PC-3 (cell line): ENCODE measurements at regions not wholly inside any gene's neighbourhood (a gene's known extent, or its start where the extent isn't known, plus 50 kb on each side); places are given as distances from the start of the nearest gene placed in this dataset.

Experiments used
- ATAC-seq: fragments of 200-7000 bp; cut with Tn5 transposase; 2 replicates; pipeline ENCODE4 v1.9.1; 2020; ENCODE audit warnings: mild to moderate bottlenecking, moderate library complexity
- BruUV-seq: library from RNA; stranded (reverse); fragments of 400-500 nt; replicated peaks from 2 replicates; lab custom pipeline; 2021; lab: Mats Ljungman, UMichigan
- CTCF ChIA-PET: fragments of 300-600 bp; sonication (Branson Sonifier 250); formaldehyde crosslinking; loops from one replicate; lab custom pipeline; 2022; ENCODE audit warnings: antibody characterized with exemption; lab: Charles Lee
- POLR2A ChIA-PET: fragments of 300-600 bp; sonication (Branson Sonifier 250); formaldehyde crosslinking; loops from one replicate; lab custom pipeline; 2022; ENCODE audit warnings: antibody characterized with exemption; ENCODE audit not compliant: unreplicated experiment; lab: Charles Lee
- DNase-seq: peaks from one replicate; pipeline ENCODE4 v3.0.0-alpha.2; 2015
- H2AFZ ChIP-seq: fragments of 300-600 bp; sonication (generic); 2 replicates; pipeline ENCODE4 v1.6.0; 2016; ENCODE audit warnings: antibody characterized with exemption, low read length
- H3F3A ChIP-seq: fragments of 300-600 bp; sonication (generic); one replicate; pipeline ENCODE4 v1.6.0; 2017; ENCODE audit warnings: antibody characterized with exemption, low read length, control low read depth, mild to moderate bottlenecking; ENCODE audit not compliant: unreplicated experiment
- H3K27ac ChIP-seq: fragments of 300-600 bp; sonication (generic); 2 replicates; pipeline ENCODE4 v1.5.1; 2016; ENCODE audit warnings: mild to moderate bottlenecking, low read length
- H3K27me3 ChIP-seq: fragments of 300-600 bp; sonication (generic); 2 replicates; pipeline ENCODE4 v1.6.1; 2016; ENCODE audit warnings: low read length, mixed read lengths
- H3K36me3 ChIP-seq: fragments of 300-600 bp; sonication (generic); 2 replicates; pipeline ENCODE4 v1.6.1; 2016; ENCODE audit warnings: low read depth, mixed run types, low read length, mixed read lengths
- H3K4me1 ChIP-seq: fragments of 300-600 bp; sonication (generic); 2 replicates; pipeline ENCODE4 v1.5.1; 2016; ENCODE audit warnings: low read length; ENCODE audit not compliant: insufficient read depth
- H3K4me2 ChIP-seq: fragments of 300-600 bp; sonication (generic); 2 replicates; pipeline ENCODE4 v1.6.0; 2016; ENCODE audit warnings: low read length
- H3K4me3 ChIP-seq: fragments of 300-600 bp; sonication (generic); 2 replicates; pipeline ENCODE4 v1.5.1; 2016; ENCODE audit warnings: mild to moderate bottlenecking, low read length, mixed read lengths
- H3K79me2 ChIP-seq: fragments of 300-600 bp; sonication (generic); 2 replicates; pipeline ENCODE4 v1.6.1; 2017; ENCODE audit warnings: low read length, mixed read lengths
- H3K9ac ChIP-seq: fragments of 300-600 bp; sonication (generic); 2 replicates; pipeline ENCODE4 v1.6.0; 2016; ENCODE audit warnings: mild to moderate bottlenecking, low read length
- H3K9me2 ChIP-seq: fragments of 300-600 bp; sonication (generic); replicated peaks from 2 replicates; pipeline ENCODE4 v1.6.1; 2016; ENCODE audit warnings: mixed run types, low read length, mixed read lengths
- H3K9me3 ChIP-seq: fragments of 300-600 bp; sonication (generic); 2 replicates; pipeline ENCODE4 v1.6.1; 2016; ENCODE audit warnings: low read length, mixed read lengths
- H4K20me1 ChIP-seq: fragments of 300-600 bp; sonication (generic); 2 replicates; pipeline ENCODE4 v1.6.1; 2016; ENCODE audit warnings: low read length, mixed read lengths
- EZH2 ChIP-seq: fragments of 300-600 bp; sonication (generic); IDR thresholded peaks from one replicate; pipeline ENCODE4 v1.6.1; 2017; ENCODE audit warnings: antibody characterized with exemption, mild to moderate bottlenecking, low read length; ENCODE audit not compliant: unreplicated experiment
- EZH2phosphoT487 ChIP-seq: fragments of 300-600 bp; sonication (generic); IDR thresholded peaks from 2 replicates; pipeline ENCODE4 v1.6.1; 2018; ENCODE audit warnings: mild to moderate bottlenecking, antibody characterized with exemption, low read length, borderline replicate concordance
- intact Hi-C: fragments of 100-400 bp; cut with micrococcal nuclease; formaldehyde crosslinking; loops from 2 replicates; pipeline ENCODE4 v1.9.0; 2023
- TF ChIP-seq, protein P1 (sequence below): fragments of 300-600 bp; sonication (generic); conservative IDR thresholded peaks from 2 replicates; pipeline ENCODE4 v1.5.1; 2017; ENCODE audit warnings: antibody characterized with exemption, low read depth, mild to moderate bottlenecking, low read length

DNA sequence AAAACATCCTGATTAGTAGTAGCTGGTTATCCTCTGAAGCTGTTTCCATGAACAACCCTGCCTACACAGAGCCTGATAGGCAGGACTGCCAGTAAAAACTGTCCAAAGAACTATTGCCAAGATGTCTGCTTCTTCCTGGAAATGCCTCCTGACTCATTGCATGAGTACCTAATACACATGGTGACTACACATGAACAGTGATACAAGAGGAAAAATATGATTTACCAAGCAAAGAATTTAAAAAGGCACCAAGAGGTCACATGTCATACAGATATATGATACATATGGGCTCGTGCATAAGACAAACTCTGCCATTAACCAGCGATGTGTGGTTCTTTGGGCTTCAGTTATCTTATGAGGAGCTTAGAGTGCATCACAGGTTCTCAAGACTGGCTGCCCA, 552.3 kb downstream of the SLC16A7 start:
- Histone ChIP-seq H3K27ac (peak overlapping the region; percentile 72), H3K79me2 (no peaks in the 10 kb centered on the region), H3K9me3 (no peaks in the 10 kb centered on the region), H3K36me3 (no peaks in the 10 kb centered on the region), H3F3A (no peaks in the 10 kb centered on the region), H2AFZ (peak overlapping the region; percentile 26), H3K9me2 (no peaks in the 10 kb centered on the region), H3K4me2 (peak overlapping the region; percentile 42), H3K27me3 (no peaks in the 10 kb centered on the region), H3K9ac (no peak overlapping the region), H4K20me1 (no peaks in the 10 kb centered on the region), H3K4me3 (no peak overlapping the region), H3K4me1 (peaks cover 25% of the 10 kb centered on the region)
- ATAC-seq (peak; percentile 82), DNase-seq (peak; percentile 84)
- ChIA-PET POLR2A (interaction anchor here (0.5 kb wide), 1 partner anchor 128 kb away, joined by 8 read pairs; no protein-coding TSS in a partner anchor), CTCF (no interaction called here)
- intact Hi-C loops = loop anchor here (5.0 to 10.0 kb wide), 2 partner anchors 109 to 187 kb away; no protein-coding TSS in a partner anchor
- TF ChIP-seq EZH2 (no peak), EZH2phosphoT487 (no peak)
- TF ChIP-seq, protein P1, sequence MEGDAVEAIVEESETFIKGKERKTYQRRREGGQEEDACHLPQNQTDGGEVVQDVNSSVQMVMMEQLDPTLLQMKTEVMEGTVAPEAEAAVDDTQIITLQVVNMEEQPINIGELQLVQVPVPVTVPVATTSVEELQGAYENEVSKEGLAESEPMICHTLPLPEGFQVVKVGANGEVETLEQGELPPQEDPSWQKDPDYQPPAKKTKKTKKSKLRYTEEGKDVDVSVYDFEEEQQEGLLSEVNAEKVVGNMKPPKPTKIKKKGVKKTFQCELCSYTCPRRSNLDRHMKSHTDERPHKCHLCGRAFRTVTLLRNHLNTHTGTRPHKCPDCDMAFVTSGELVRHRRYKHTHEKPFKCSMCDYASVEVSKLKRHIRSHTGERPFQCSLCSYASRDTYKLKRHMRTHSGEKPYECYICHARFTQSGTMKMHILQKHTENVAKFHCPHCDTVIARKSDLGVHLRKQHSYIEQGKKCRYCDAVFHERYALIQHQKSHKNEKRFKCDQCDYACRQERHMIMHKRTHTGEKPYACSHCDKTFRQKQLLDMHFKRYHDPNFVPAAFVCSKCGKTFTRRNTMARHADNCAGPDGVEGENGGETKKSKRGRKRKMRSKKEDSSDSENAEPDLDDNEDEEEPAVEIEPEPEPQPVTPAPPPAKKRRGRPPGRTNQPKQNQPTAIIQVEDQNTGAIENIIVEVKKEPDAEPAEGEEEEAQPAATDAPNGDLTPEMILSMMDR = no peak
- no TSS peak for BruUV-seq

DNA sequence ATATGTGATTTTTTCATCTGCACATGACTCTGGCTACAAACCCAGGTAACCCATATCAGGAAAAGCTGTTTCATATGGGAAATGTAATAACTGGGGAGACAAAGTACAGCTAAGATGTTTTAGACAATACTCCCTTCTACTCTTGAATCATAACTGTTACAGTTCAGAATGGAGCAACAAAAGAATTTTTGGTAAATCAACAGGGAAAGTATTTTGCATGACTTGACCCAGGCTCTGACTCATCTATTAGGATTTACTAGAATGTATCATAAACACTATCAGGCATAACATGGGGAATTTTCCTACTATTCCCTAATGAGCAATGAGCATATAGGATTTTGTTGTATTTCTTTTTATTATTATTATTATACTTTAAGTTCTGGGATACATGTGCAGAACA, 553.0 kb downstream of the SLC16A7 start:
- peak; percentile 92 for DNase-seq
- Histone ChIP-seq H3K27ac (peak overlapping the region; percentile 72), H2AFZ (no peak overlapping the region), H3K27me3 (no peaks in the 10 kb centered on the region), H3K9me2 (no peaks in the 10 kb centered on the region), H3K36me3 (no peaks in the 10 kb centered on the region), H3K9me3 (no peaks in the 10 kb centered on the region), H3K79me2 (no peaks in the 10 kb centered on the region), H3K4me1 (peaks cover 26% of the 10 kb centered on the region), H3K9ac (no peak overlapping the region), H4K20me1 (no peaks in the 10 kb centered on the region), H3K4me2 (no peak overlapping the region), H3K4me3 (no peak overlapping the region), H3F3A (no peaks in the 10 kb centered on the region)
- CTCF ChIA-PET = no interaction called here
- intact Hi-C loops = loop anchor here (5.0 to 10.0 kb wide), 2 partner anchors 108 to 186 kb away; no protein-coding TSS in a partner anchor
- ATAC-seq = peak; percentile 83
- no peak for TF ChIP-seq EZH2
- TF ChIP-seq EZH2phosphoT487 = no peak
- TF ChIP-seq, protein P1 = no peak
- no TSS peak for BruUV-seq
- POLR2A ChIA-PET = no interaction called here

DNA sequence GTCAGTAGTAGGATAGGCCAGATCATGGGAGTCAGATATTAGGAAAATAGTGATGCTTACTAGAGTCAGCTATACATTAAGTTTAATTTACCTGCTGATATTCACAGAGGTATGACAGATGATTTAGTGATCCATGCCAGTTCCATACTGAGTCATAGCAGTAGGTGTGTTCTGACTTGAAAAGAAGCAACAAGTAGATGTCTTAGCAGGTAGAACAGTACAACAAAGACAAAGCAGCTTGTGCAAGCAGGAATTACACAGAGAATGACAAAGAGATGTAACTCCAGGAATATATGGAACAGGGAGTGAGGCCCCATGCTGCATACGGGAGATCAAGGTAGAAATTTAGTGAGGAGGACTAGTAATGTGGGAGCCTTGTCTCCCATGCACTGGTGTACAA, 556.9 kb downstream of the SLC16A7 start:
- H3F3A ChIP-seq = no peaks in the 10 kb centered on the region
- no peak overlapping the region for H3K4me2 ChIP-seq
- H3K4me1 ChIP-seq = peaks cover 28% of the 10 kb centered on the region
- H2AFZ ChIP-seq = no peak overlapping the region
- H3K79me2 ChIP-seq = no peaks in the 10 kb centered on the region
- no peak overlapping the region for H3K4me3 ChIP-seq
- no peak overlapping the region for H3K27ac ChIP-seq
- no peak overlapping the region for H3K9ac ChIP-seq
- H3K27me3 ChIP-seq = no peaks in the 10 kb centered on the region
- no peaks in the 10 kb centered on the region for H3K9me3 ChIP-seq
- TF ChIP-seq, protein P1 = no peak
- TF ChIP-seq EZH2 (no peak), EZH2phosphoT487 (no peak)
- peak; percentile 61 for DNase-seq
- H4K20me1 ChIP-seq = no peaks in the 10 kb centered on the region
- H3K36me3 ChIP-seq = no peaks in the 10 kb centered on the region
- CTCF ChIA-PET = no interaction called here
- peak; percentile 25 for ATAC-seq
- H3K9me2 ChIP-seq = no peaks in the 10 kb centered on the region
- BruUV-seq = no TSS peak
- POLR2A ChIA-PET = no interaction called here
- intact Hi-C loops = no loop called here
